ENCODE measurements at regions not wholly inside any gene's neighbourhood (a gene's known extent, or its start where the extent isn't known, plus 50 kb on each side); places are given as distances from the start of the nearest gene placed in this dataset.
"Not testable (repeated sequence)": the region's sequence is repeated elsewhere in the genome, so short reads cannot be mapped to it uniquely, and the experiment has no call there.

DNA sequence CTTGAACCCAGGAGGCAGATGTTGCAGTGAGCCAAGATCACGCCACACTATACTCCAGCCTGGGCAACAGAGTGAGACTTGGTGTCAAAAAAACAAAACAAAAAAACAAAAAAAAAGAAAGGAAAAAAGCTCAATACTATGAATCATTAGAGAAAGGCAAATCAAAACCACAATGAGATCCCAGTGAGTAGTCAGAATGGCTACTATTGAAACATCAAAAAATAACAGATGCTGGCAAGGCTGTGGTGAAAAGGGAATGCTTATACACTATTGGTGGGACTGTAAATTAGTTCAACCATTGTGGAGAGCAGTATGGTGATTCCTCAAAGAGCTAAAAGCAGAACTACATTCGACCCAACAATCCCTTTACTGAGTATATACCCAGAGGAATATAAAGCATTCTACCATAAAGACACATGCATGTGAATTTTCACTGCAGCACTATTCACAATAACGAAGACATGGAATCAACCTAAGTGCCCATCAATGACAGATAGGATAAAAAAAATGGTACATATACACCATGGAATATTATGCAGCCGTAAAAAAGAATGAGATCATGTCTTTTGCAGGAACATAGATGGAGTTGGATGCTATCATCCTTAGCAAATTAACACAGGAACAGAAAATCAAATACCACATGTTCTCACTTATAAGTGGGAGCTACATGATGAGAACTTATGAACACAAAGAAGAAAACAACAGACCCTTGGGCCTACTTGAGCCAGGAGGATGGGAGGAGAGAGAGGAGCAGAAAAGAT is 81.9 kb upstream of the ARRDC3 start:
- TF ChIP-seq, protein P1, sequence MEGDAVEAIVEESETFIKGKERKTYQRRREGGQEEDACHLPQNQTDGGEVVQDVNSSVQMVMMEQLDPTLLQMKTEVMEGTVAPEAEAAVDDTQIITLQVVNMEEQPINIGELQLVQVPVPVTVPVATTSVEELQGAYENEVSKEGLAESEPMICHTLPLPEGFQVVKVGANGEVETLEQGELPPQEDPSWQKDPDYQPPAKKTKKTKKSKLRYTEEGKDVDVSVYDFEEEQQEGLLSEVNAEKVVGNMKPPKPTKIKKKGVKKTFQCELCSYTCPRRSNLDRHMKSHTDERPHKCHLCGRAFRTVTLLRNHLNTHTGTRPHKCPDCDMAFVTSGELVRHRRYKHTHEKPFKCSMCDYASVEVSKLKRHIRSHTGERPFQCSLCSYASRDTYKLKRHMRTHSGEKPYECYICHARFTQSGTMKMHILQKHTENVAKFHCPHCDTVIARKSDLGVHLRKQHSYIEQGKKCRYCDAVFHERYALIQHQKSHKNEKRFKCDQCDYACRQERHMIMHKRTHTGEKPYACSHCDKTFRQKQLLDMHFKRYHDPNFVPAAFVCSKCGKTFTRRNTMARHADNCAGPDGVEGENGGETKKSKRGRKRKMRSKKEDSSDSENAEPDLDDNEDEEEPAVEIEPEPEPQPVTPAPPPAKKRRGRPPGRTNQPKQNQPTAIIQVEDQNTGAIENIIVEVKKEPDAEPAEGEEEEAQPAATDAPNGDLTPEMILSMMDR (IDR thresholded peaks at IDR 0.05; ENCODE audit: insufficient read depth, low read length, missing control alignments) = no peak
- no peak overlapping the region for H3K4me3 ChIP-seq (ENCODE audit: low read depth, low read length)
- no peak for DNase-seq (ENCODE audit: low read depth, low spot score)
- POLR2A ChIA-PET = no interaction called here
- CTCF ChIA-PET = no interaction called here

- CTCF ChIA-PET = no interaction called here
- POLR2A ChIA-PET = no interaction called here
- H3K4me3 ChIP-seq (ENCODE audit: low read depth, low read length) = no peak overlapping the region
- DNase-seq (ENCODE audit: low read depth, low spot score) = no peak
- TF ChIP-seq, protein P1 (IDR thresholded peaks at IDR 0.05; ENCODE audit: insufficient read depth, low read length, missing control alignments) = no peak
These were observed 74.6 kb upstream of the ARRDC3 start for GRCh38 chr5:91457681-91458058.

- DNase-seq (ENCODE audit: low read depth, low spot score) = no peak
- TF ChIP-seq, protein P1 (IDR thresholded peaks at IDR 0.05; ENCODE audit: insufficient read depth, low read length, missing control alignments) = no peak
- ChIA-PET POLR2A (no interaction called here), CTCF (no interaction called here)
- no peak overlapping the region for H3K4me3 ChIP-seq (ENCODE audit: low read depth, low read length)
These were observed 74.0 kb upstream of the ARRDC3 start for GRCh38 chr5:91456928-91457680.

DNA sequence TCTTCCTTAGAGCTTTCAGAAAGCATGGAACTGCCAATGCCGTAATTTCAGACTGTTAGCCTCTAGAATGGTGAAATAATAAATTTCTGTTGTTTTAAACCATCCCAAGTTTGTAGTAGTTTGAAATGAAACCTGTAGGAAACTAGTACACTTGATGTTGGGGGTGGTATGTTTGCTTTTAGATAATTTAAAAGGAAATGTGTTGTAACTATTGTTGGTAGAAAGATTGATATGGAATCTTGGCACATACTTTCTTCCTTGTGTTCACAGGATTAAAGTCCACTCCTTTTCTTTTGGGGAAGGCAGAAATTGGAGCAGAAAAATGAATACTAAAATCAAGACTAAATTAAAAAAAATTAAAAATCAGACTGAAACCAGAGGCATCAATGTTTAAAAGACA is 66.0 kb upstream of the ARRDC3 start:
- POLR2A ChIA-PET = no interaction called here
- H3K4me3 ChIP-seq (ENCODE audit: low read depth, low read length) = no peak overlapping the region
- no peak for DNase-seq (ENCODE audit: low read depth, low spot score)
- CTCF ChIA-PET = no interaction called here
- TF ChIP-seq, protein P1 (IDR thresholded peaks at IDR 0.05; ENCODE audit: insufficient read depth, low read length, missing control alignments) = no peak

- DNase-seq (ENCODE audit: low read depth, low spot score); CTCF ChIA-PET; POLR2A ChIA-PET; H3K4me3 ChIP-seq (ENCODE audit: low read depth, low read length): not testable (repeated sequence)
These were observed 65.0 kb upstream of the ARRDC3 start for GRCh38 chr5:91448079-91448478.

DNA sequence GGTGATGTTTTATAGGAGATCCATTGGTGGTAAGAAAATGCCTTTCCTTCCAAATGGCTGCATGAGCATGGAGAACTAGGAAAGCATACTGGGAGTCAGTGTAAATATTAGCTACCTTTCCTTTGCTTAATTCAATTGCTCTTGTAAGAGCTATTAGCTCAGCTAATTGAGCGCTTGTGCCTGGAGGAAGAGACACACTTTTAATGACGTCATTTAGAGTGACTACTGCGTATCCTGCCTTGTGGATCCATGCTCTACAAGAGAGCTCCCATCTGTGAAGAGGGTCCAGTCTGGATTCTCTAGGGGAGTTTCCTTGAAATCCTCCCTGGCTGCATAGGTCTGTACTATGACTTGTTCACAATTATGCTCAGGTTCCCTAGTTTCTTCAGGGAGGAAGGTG is 63.8 kb upstream of the ARRDC3 start:
- DNase-seq (ENCODE audit: low read depth, low spot score); POLR2A ChIA-PET; H3K4me3 ChIP-seq (ENCODE audit: low read depth, low read length): not testable (repeated sequence)
- CTCF ChIA-PET = interaction anchor here (1.1 kb wide), 1 partner anchor 515 kb away, joined by 3 read pairs; no protein-coding TSS in a partner anchor

- CTCF ChIA-PET = interaction anchor here (1.0 kb wide), 1 partner anchor 25 kb away, joined by 4 read pairs; no protein-coding TSS in a partner anchor
- POLR2A ChIA-PET = no interaction called here
- no peak overlapping the region for H3K4me3 ChIP-seq (ENCODE audit: low read depth, low read length)
- TF ChIP-seq, protein P1 (IDR thresholded peaks at IDR 0.05; ENCODE audit: insufficient read depth, low read length, missing control alignments) = no peak
- DNase-seq (ENCODE audit: low read depth, low spot score) = no peak
These were observed 60.8 kb upstream of the ARRDC3 start for GRCh38 chr5:91443761-91444467.

Measured in AG04449 (cell line).